Forelimb muscle (tissue), 1 donor: ENCODE measurements at regions not wholly inside any gene's neighbourhood (a gene's known extent, or its start where the extent isn't known, plus 50 kb on each side); places are given as distances from the start of the nearest gene placed in this dataset.

Source experiments
- DNase-seq: peaks from one replicate; pipeline ENCODE4 v3.0.0-alpha.2; 2013; ENCODE audit warnings: low read depth

GRCh38 chr6:105611606-105612005 lies 208.7 kb upstream of the PREP start:
- no peak for DNase-seq

- DNase-seq = no peak
These were observed 206.6 kb upstream of the PREP start for GRCh38 chr6:105609375-105609991.

- DNase-seq = no peak
These were observed 206.0 kb upstream of the PREP start for GRCh38 chr6:105608711-105609374.

GRCh38 chr6:105607636-105608621 lies 205.0 kb upstream of the PREP start:
- no peak for DNase-seq

- no peak for DNase-seq
These were observed 204.1 kb upstream of the PREP start for GRCh38 chr6:105606831-105607463.

GRCh38 chr6:105604587-105604884 lies 201.7 kb upstream of the PREP start:
- DNase-seq = no peak

- DNase-seq = peak; percentile 86
These were observed 201.1 kb upstream of the PREP start for GRCh38 chr6:105603788-105604586.

GRCh38 chr6:105601541-105602236 lies 198.8 kb upstream of the PREP start:
- DNase-seq = peak; percentile 80

- no peak for DNase-seq
These were observed 197.7 kb upstream of the PREP start for GRCh38 chr6:105600336-105601260.

GRCh38 chr6:105598264-105598663 lies 195.4 kb upstream of the PREP start:
- DNase-seq = no peak

GRCh38 chr6:105596284-105596755 lies 193.4 kb upstream of the PREP start:
- no peak for DNase-seq

- no peak for DNase-seq
These were observed 192.9 kb upstream of the PREP start for GRCh38 chr6:105595829-105596228.

GRCh38 chr6:105594821-105595220 lies 191.9 kb upstream of the PREP start:
- DNase-seq = no peak

- no peak for DNase-seq
These were observed 191.2 kb upstream of the PREP start for GRCh38 chr6:105593805-105594671.

- no peak for DNase-seq
These were observed 190.3 kb upstream of the PREP start for GRCh38 chr6:105593056-105593690.

- DNase-seq = no peak
These were observed 189.4 kb upstream of the PREP start for GRCh38 chr6:105592329-105592728.

GRCh38 chr6:105591053-105591452 lies 188.2 kb upstream of the PREP start:
- no peak for DNase-seq

- DNase-seq = no peak
These were observed 185.3 kb upstream of the PREP start for GRCh38 chr6:105588123-105588710.
